ENCODE measurements at regions not wholly inside any gene's neighbourhood (a gene's known extent, or its start where the extent isn't known, plus 50 kb on each side); places are given as distances from the start of the nearest gene placed in this dataset.
"Not testable (repeated sequence)": the region's sequence is repeated elsewhere in the genome, so short reads cannot be mapped to it uniquely, and the experiment has no call there.

- no peak for DNase-seq
Observed at GRCh38 chr6:133802861-133803260, 86.1 kb upstream of the TCF21 start.

GRCh38 chr6:133804265-133804664, 84.6 kb upstream of the TCF21 start:
- DNase-seq, result no peak

GRCh38 chr6:133805876-133806275, 83.0 kb upstream of the TCF21 start:
- no peak for DNase-seq

- DNase-seq, result no peak
Observed at GRCh38 chr6:133806382-133807140, 82.4 kb upstream of the TCF21 start.

GRCh38 chr6:133807501-133807900, 81.4 kb upstream of the TCF21 start:
- DNase-seq, result no peak

- no peak for DNase-seq
Observed at GRCh38 chr6:133809406-133809805, 79.5 kb upstream of the TCF21 start.

GRCh38 chr6:133811557-133811956, 77.4 kb upstream of the TCF21 start:
- no peak for DNase-seq

GRCh38 chr6:133812446-133812845, 76.5 kb upstream of the TCF21 start:
- DNase-seq, result not testable (repeated sequence)

GRCh38 chr6:133814238-133814637, 74.7 kb upstream of the TCF21 start:
- no peak for DNase-seq

GRCh38 chr6:133814797-133815196, 74.1 kb upstream of the TCF21 start:
- no peak for DNase-seq

- DNase-seq, result no peak
Observed at GRCh38 chr6:133815313-133815712, 73.6 kb upstream of the TCF21 start.

GRCh38 chr6:133816171-133816570, 72.7 kb upstream of the TCF21 start:
- DNase-seq, result no peak

- peak; percentile 61 to 68 for DNase-seq
Observed at GRCh38 chr6:133817460-133818047, 71.4 kb upstream of the TCF21 start.

GRCh38 chr6:133818320-133818719, 70.6 kb upstream of the TCF21 start:
- DNase-seq, result no peak

GRCh38 chr6:133820208-133820607, 68.7 kb upstream of the TCF21 start:
- no peak for DNase-seq

- DNase-seq, result no peak
Observed at GRCh38 chr6:133827766-133828165, 61.1 kb upstream of the TCF21 start.

- no peak for DNase-seq
Observed at GRCh38 chr6:133833949-133834359, 55.0 kb upstream of the TCF21 start.

- no peak for DNase-seq
Observed at GRCh38 chr6:133834472-133835170, 54.3 kb upstream of the TCF21 start.

- DNase-seq, result no peak
Observed at GRCh38 chr6:133835901-133836300, 53.0 kb upstream of the TCF21 start.

GRCh38 chr6:133837801-133838349, 51.0 kb upstream of the TCF21 start:
- DNase-seq, result peak; percentile 69 to 72

Measured in activated CD4-positive, alpha-beta T cell treated with anti-CD3 and anti-CD28 coated beads, Interleukin-2, amount 50 U/mL, for 48 hours (primary cell).